CD4-positive, alpha-beta T cell treated with Interferon alpha-2 for 1 hour (primary cell): ENCODE measurements at regions not wholly inside any gene's neighbourhood (a gene's known extent, or its start where the extent isn't known, plus 50 kb on each side); places are given as distances from the start of the nearest gene placed in this dataset.
"Not testable (repeated sequence)": the region's sequence is repeated elsewhere in the genome, so short reads cannot be mapped to it uniquely, and the experiment has no call there.

Experiments
- DNase-seq, 2 donors: peaks; one replicate each; pipeline ENCODE4 v3.0.0-alpha.2; 2020 to 2022

DNA sequence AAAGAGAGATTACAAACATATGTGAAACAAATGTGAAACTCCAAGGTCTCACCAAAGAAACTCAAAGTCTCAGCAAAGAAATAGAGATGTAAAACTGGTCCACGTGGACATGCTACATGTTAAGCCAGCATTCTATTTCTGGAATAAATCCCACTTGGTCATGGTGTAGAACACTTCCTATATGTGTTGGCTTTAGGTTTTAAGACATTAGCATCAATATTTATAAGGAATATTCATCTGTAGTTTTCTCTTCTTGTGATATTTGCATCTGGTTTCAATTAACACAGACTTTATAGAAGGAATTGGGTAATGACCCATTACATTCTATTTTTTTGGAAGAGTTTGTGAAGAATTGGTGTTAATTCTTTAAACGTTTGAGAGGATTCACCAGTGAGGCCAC is 133.1 kb downstream of the COPS8 start:
- DNase-seq = no peak

DNA sequence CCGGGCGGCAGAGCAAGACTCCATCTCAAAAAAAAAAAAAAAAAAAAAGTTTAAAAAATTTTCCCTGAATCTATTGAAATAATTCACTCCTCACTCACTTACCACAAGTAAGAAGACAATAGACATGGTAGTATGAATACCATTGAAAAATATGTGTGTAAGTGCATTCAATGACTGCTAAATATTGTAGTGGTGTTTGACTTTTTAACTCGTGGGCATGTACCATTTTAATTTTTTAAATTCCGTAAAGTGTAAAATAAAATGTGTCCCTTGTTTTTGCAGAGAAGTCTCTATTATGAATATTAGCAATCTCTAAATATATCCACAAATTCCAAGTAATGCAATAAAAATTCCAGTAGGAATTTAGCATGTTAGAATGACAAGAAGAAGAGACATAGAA is 134.1 kb downstream of the COPS8 start:
- no peak for DNase-seq

DNA sequence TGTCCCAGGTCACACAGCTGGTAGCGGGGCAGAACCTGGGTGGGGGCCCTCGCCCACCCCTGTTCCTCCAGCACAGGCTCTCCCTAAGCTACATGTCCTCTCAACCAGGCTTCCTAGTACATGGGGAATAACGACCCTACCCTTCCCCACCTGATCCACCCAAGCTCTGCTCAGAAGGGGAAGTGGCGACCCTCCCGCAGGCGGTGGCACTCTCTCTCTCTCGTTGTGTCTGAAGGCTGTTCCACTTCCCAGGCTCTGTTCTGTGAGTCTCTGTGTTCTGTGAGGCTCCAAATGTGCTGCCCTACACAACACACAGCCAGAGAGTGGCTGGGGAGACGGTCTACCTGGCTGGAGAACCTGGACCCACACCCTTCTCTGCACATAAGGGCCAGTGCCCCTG is 135.8 kb downstream of the COPS8 start:
- DNase-seq = no peak

DNA sequence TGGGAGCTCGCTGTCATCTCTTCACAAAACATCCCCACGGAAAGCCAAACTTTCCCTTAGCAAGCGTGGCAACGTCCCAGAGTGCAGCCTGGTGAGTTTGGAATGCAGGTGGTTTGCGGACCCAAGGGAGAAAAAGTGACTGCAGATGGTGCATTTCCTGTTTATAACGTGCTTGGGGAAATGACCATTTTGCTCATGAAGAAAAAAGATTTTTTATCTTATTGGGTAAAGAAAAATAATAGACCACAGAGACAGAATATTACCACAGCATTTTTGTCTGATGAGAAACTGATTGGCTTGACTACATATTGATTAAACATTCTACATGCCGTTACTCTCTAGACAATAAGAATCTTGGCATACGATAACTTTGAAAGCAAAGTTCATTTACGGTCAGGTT is 136.5 kb downstream of the COPS8 start:
- no peak for DNase-seq

DNA sequence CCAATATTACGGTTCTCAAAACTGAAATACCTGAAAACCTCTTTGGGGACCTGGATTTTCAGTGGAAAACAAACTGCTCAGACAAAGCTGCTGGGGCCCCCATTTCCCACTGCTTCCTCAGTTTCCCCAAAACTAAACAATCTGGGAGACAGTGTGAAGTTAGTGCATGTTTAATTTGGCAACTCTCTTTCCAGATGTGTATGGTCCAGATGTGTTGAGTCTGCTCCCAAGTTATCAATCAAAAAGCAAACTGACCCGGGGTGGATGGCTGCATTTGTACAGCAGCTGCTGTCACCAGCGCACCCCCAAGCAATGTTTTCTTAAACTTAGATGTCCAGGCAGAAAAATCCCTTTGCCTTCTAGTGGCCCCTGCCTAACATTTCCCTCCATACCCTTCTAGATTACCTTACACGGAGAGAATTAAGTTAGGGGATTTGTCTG is 136.9 kb downstream of the COPS8 start:
- no peak for DNase-seq

DNA sequence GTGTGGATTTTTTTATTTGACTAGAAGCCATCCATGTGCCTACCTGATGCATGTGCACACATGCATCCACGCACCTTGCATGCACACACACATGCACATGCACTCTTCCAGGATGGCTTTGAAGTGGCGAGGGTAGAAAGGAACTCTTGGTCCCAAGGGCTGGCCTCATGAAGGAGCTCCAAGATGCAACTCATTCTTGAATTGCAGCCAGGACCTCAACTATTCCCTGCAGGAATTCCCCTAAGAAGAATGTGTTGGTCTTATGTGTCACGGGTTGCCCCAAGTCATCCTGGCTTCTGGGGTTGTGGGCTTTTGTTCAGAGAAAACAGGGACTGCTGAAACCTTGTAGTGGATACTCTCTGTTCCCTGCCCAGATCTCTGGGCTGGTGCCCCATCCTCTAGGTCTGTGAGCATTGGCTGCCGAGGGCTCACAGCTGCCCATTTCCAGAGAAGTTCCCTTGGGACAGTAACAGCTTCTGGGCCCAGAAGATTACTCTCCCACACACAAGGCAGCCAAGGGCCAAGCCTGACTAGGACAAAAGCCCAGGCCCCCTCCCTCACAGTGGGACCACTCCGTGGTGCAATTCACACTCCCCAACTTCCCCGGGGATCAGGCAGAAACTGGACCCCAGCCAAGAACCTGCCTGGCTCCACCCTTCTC is 137.6 kb downstream of the COPS8 start:
- no peak for DNase-seq

DNA sequence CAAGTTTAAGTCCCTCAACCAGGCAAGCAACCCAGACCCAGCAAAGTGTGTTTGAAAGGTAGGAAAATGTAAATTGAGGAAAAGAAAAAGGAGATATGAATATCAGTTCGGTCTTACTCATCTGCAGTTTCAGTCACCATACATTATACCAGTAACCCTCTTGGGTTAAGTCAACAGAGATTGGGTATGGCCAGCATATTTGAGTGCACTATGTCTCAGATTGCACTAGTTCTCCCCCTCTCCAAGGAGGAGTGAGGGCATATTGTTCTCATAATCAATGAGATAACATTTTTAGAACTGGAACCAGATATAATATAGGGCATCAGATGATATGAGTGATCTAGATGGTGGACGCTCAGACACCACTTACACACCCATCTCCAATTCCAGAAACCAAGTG is 141.5 kb downstream of the COPS8 start:
- DNase-seq = no peak

DNA sequence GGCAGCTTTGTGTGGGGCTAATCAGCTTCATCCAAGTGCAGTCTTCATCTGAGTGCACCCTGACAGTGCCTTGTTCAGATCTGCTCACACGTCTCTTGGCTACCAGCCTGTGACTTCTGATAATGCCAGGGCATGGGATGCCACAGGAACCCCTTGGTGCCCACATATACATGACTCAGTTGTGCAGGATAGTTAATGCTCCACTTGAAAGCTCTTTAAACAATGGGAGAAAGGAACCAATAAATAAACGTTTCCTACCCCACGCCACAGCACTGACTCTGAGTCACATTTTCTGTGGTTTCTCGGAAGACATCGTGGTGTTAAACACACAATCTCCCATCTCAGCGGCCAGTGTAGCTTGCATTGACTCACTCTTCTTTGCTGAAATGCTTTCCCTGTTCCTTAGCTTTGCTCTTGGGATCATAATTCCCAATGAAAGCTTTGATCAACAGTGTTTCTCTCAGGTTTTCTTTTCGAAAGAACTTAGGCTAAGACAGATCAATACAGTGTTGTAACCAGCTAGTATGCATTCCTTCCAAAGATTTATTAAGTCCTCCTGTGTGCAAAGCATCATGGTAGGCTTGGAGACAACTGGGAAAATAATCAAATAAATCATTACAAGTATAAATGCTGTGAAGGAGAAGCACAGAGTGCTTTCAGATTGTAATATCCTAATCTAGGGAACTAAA is 142.0 kb downstream of the COPS8 start:
- no peak for DNase-seq

DNA sequence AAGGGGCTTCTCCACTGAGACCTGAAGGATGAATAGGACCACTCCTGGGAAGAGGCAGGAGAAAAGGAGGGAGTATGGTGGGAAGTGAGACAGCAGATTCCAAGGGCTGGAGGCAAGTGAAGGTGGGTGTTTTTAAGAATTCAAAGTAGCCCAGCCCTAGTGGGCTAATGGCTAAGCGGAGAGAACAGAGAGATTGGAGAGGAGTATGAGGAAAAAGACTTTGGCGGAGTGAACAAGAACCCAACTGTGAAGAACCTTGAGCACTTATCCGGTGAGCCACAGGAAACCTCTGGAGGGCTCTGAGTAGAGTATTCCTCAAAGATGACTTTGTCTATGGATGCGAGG is 142.6 kb downstream of the COPS8 start:
- DNase-seq = no peak

DNA sequence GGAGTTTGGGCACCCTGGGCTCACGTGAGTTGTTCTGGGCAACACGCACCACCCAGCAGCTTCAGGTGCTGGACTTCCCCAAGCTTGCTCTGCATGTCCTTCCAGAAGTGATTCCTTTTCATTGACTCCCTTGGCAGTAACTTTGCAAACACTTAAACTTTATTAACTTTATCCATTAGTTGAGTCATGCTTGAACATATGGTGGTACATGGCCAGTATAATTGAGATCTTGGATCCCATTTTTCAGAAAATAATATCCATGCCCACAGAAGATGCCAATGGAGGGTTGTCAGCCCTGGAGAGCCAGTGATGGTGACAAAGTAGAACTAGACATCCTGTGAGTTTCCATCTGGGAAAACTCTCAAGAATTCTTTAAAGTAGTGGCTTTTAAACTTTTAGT is 144.2 kb downstream of the COPS8 start:
- no peak for DNase-seq

DNA sequence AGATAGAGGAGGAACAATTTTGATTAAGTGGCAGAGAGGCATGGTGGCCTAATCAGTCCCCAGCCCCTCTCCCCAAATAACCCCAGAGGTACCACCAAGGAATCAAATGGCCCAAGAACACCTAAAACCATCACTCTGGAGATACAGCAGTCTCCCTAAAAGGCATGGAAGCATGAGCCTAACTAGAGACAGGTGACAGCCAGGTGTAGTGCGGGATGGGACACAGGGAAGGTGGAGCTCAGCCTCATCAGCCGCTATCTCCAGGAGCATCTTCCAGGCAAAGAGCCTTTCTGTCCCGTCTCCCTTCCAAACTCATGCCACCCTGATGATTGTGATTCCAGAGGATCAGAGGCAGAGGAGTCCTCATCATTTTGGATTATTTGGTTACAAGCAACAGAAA is 144.7 kb downstream of the COPS8 start:
- no peak for DNase-seq

DNA sequence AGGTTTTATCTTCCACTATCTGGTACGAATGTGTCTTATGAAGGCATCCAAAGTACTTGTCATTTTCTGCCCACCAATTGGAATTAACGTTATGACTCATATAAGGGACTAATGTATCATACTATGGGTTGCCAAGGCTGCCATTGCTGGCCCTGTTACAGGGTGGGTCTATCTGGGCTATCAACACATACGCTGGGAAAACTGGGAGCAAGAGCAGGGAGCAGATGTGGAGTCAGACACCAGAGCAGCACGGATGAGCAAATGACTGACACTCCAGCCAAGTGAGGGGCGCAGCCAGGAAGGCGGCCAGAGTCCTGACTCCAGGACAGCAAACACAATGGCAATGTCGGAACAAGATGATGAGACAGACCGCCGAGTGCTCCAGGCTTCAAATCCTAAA is 145.9 kb downstream of the COPS8 start:
- no peak for DNase-seq

DNA sequence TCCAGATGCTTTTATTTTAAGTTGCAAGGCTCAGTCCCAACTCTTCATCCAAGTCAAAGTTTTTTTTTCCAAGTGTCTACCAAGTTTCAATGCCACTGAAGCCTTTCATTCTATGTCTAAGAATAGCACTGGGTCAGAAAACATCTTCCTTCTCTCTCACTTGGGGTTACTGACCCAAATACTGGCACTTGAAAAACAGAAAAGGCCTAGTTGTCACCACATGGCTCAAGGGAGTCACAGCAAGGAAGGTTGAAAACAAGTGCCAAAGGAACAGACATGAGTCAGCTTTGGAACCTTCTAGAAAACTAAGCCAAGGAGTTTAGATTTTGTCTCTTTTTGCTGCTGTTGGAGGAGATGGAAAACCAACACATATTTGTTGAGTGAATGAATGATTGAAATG is 146.5 kb downstream of the COPS8 start:
- DNase-seq = no peak

DNA sequence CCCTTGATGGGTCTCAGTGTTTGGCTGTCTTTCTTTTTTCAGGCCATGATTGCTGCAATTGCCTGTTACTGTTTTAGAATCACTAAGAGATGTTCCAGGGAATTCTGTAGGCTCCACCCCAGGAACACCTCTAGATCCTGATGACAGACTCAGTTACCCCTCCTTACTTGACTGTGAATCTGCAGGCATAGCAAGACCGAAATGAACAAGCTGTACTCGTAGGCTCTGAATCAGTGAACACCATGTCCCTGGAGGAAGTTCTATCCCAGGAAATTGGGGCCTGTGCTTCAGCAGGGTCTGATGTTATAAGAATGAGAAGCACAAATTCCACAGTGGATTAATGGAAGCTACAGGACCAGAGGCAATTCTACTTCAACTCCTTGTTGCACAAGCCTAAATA is 148.6 kb downstream of the COPS8 start:
- no peak for DNase-seq

DNA sequence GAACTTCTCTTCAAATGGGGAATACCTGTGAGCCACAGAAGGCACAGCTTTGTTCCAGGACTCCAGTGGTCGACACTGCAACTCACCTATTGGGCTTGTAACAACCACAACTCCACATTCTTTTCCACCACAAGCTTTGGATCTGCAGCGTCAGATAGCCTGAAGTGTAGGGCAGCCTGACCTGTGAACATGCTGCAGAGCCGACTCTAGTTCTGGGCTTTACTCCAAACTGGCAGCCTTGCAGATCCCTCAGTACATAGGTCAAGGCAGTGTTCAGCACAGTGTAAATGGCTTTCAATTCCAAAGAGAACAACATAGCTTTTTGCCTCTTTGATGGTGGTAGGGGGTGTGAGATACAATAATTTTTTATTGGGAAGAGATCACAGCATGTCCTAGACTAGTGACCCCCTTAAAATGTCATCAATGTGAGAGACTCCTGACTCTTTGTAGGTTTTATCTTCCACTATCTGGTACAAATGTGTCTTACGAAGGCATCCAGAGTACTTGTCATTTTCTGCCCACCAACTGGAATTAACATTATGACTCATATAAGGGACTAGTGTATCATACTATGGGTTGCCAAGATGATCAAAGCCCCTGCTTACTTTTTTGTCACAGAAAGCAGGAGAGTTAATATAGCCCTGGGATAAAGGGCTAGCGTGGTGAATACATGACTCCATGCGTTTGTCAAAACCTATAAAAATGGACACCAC is 149.8 kb downstream of the COPS8 start:
- DNase-seq = no peak

DNA sequence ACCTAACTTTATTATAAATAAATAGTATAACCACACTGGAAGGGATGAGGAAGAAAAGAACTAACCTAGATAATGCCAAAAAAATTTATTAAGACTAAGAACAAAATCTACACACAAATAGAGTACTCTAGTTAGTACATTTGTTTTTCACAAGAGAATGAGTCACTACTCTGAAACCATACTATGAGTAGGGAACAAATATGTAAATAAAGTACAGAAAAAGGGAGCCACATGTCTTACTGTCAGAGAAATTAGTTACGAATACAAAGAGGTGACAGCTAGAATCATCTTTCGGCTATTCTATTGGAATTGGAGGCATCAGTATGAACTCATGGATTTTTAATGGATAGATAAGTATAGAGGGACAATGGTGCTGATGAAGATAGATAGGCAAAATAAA is 150.5 kb downstream of the COPS8 start:
- no peak for DNase-seq

DNA sequence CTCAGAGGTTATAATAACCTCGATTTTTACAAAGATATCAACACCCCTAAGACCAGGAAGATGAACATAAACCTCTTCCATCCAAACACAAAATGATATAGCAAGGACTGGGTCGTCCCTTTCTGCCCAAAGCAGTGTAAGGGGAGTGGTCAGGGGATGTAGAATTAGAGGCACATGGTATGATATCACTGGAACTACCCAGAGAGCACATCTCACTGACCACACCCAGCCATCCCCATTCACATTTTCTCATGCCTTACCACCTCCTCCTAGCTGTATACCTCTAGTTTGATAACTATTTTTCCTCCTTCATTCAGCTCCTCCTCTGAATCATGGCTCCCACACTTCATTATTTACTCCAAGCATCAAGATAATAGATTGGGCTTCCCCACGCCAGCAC is 152.6 kb downstream of the COPS8 start:
- no peak for DNase-seq

DNA sequence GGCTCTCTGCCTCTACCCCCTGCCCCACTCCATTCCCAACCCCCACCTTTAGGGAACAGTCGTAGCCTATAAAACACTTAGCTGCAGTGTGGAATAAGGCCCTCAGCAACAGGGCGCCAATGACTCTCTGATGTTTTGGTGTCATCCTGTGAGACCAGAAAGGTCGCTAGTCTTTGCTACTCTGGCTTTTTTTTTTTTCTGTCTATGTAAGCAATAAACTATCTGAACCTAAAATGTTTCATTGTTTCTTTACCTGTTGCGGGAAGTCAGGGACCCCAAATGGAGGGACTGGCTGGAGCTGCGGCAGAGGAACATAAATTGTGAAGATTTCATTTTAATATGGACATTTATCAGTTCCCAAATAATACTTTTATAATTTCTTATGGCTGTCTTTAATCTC is 154.6 kb downstream of the COPS8 start:
- no peak for DNase-seq

DNA sequence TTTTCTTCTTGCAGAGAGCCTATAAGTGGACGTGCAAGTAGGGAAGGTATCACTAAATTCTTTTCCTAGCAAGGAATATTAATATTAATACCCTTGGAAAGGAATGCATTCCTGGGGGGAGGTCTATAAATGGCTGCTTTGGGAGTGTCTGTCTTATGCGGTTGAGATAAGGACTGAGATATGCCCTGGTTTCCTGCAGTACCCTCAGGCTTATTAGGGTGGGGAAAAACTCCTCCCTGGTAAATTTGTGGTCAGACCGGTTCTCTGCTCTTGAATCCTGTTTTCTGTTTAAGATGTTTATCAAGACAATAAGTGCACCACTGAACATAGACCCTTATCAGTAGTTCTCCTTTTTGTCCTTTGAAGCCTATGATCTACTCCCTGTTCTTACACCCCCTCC is 155.2 kb downstream of the COPS8 start:
- DNase-seq = not testable (repeated sequence)

DNA sequence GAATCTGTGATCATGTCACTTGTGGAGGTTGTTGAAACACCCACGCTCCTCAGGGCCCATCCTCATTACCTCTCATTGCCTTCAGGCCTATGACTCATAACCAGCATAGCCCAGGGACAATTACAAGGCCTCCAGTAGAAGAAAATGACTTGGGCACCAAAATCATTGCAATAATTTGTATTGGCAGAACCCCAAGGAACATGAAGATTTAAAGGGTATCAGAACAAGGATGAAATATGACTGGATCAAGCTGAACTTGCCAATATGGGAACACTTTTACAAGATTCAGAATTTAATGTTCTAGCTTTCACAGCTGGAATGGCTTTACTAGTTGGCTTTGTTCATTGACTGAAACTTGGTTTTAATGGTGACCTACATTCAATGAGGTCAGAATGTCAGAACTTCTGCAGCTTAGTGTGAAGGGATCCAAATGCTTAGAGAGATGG is 156.4 kb downstream of the COPS8 start:
- DNase-seq = no peak

DNA sequence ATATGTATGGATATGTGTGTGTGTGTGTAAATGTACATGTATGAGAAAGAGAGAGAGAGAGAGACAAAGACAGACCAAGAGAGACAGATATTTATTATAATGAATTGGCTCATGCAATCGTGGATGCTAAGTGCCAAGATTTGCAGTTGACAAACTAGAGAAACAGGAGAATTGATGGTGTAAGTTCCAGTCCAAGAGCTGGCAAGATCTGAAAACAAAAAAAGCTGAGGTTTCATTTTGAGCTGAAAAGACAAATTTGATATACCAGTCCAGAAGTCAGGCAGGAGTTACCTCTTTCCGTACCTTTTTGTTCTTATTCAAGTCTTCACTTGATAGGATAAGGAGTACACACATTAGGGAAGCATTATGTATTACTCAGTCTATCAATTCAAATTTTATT is 157.8 kb downstream of the COPS8 start:
- DNase-seq = no peak

DNA sequence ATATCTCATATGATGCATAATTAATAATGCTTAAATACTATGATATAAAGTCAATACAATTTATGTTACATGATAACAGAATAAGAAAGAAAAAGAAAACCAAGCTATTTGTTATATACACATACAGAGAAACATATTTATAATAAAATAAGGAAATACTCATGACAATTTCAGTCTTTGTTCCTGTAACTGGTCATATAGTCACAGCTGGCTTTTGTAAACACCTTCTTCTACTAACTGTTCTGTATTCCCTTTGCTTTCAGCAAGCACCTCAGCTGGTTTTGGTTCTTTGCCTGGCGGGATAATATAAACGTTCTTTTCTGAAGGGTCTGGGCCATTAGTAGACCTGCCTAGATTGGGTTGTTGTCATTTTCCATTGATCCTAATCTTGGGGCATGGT is 158.5 kb downstream of the COPS8 start:
- DNase-seq = no peak

DNA sequence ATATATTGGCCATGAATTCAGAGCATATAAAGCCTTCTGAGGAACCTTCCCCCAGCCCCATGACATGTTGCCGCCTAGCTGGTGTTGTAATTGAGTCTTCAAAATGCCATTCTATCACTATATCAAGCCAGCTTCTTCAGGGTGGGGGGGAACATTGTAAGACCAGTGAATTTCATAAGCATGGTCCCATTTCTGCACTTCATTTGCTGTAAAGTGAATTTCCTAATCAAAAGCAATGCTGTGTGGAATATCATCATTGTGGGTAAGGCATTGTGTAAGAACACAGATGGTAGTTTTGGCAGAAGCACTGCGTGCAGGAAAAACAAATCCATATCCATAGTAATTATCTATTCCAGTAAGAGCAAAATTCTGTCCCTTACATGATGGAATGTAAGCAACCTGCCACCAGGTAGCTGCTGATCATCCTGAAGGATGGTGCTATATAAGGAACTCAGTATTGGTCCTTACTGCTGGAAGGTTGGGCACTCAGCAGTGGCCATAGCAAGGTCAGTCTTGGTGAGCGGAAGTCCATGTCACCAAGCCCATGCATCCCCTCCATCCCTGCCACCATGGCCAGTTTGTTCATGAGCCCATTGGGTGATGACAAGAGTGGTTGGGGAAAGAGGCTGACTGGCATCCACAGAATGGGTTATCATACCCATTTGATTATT is 159.4 kb downstream of the COPS8 start:
- no peak for DNase-seq

DNA sequence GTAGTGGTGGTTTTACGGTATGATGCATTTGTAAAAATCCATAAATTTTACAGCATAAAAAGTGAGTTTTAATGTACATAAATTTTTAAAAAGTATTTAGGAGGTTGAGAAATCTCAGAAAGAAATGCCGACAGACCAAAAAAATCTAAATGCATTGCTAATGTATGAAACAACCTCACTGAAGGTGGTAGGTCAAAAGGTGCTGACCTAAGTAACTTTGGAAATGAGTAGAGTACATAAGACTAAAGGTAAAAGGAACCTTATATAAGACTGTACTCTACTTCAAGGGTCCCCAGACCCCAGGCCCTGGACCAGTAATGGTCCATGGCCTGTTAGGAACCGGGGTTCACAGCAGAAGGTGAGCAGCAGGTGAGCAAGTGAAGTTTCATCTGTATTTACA is 163.4 kb downstream of the COL6A3 start:
- DNase-seq = no peak
